D721Med (cell line): ENCODE measurements at regions not wholly inside any gene's neighbourhood (a gene's known extent, or its start where the extent isn't known, plus 50 kb on each side); places are given as distances from the start of the nearest gene placed in this dataset.
A peak's percentile ranks its signal among the peaks of the same experiment; 100 is the strongest.

Experiments
- DNase-seq: peaks from one replicate; pipeline ENCODE4 v3.0.0; 2011; ENCODE audit warnings: low spot score; ENCODE audit not compliant: insufficient read length
- FAIRE-seq: peaks from 2 replicates; lab custom pipeline; 2011; peaks lifted over from hg19 to GRCh38; lab: Jason Lieb, UNC
- CTCF ChIP-seq: IDR thresholded peaks from 2 replicates; pipeline ENCODE4 v1.5.1; 2012; ENCODE audit warnings: mild to moderate bottlenecking, control low read depth; ENCODE audit not compliant: insufficient read depth; ENCODE audit errors: missing control alignments

- DNase-seq (no peak), FAIRE-seq (peak; percentile 48)
- no peak for TF ChIP-seq CTCF
Observed at GRCh38 chr11:91326751-91327150, 897.9 kb upstream of the FAT3 start.

- FAIRE-seq (no peak), DNase-seq (no peak)
- no peak for TF ChIP-seq CTCF
Observed at GRCh38 chr11:91326280-91326679, 898.3 kb upstream of the FAT3 start.

GRCh38 chr11:91314521-91314920 lies 910.1 kb upstream of the FAT3 start:
- DNase-seq (no peak), FAIRE-seq (no peak)

GRCh38 chr11:91312541-91312940 lies 912.1 kb upstream of the FAT3 start:
- TF ChIP-seq CTCF: no peak
- no peak for DNase-seq
- no peak for FAIRE-seq

More at GRCh38 chr11:91314521-91314920, 910.1 kb upstream of the FAT3 start:
- TF ChIP-seq CTCF: no peak

- no peak for FAIRE-seq
- no peak for TF ChIP-seq CTCF
- no peak for DNase-seq
Observed at GRCh38 chr11:91310085-91310484, 914.5 kb upstream of the FAT3 start.

- no peak for TF ChIP-seq CTCF
- DNase-seq (no peak), FAIRE-seq (no peak)
Observed at GRCh38 chr11:91308069-91308468, 916.5 kb upstream of the FAT3 start.

- FAIRE-seq (no peak), DNase-seq (no peak)
- no peak for TF ChIP-seq CTCF
Observed at GRCh38 chr11:91305402-91305801, 919.2 kb upstream of the FAT3 start.
